ENCODE measurements at regions not wholly inside any gene's neighbourhood (a gene's known extent, or its start where the extent isn't known, plus 50 kb on each side); places are given as distances from the start of the nearest gene placed in this dataset.

DNA sequence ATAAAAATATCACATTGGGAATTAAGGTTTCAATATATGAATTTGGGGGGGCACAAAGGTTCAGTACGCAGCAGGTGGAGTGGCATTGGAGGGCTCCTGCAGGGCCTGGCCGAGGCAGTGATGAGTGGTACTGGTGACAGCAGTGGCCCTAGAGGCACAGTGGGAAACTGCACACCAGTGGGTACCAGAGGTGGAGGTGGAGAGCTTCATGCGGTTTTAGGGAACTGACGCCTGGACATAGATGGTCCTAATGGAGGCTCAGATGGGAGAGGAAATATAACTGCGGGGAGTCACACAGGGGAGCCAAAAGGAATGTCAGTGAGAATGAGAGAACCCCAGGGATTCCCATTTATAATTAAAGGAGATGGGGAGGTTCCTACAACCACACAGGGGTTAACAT is 156.2 kb downstream of the COG6 start:
- Histone ChIP-seq H3F3A (replicated peaks; ENCODE audit: low read depth) (no peaks in the 10 kb centered on the region), H3K36me3 (ENCODE audit: insufficient read depth) (no peaks in the 10 kb centered on the region), H3K27me3 (ENCODE audit: insufficient read depth) (no peaks in the 10 kb centered on the region), H3K79me2 (replicated peaks; ENCODE audit: insufficient read depth) (no peaks in the 10 kb centered on the region), H3K4me1 (ENCODE audit: insufficient read depth) (peaks cover 8% of the 10 kb centered on the region), H3K4me3 (no peak overlapping the region), H3K9me2 (ENCODE audit: insufficient read depth) (no peaks in the 10 kb centered on the region), H2AFZ (no peak overlapping the region), H3K4me2 (no peak overlapping the region), H3K27ac (ENCODE audit: low read depth) (no peak overlapping the region), H4K20me1 (replicated peaks; ENCODE audit: insufficient read depth) (no peaks in the 10 kb centered on the region)
- Mint-ChIP-seq H3K9me3 (no peaks in the 10 kb centered on the region), H3K27ac (no peak overlapping the region), H3K4me1 (peaks cover 17% of the 10 kb centered on the region), H3K36me3 (ENCODE audit: low read depth) (no peaks in the 10 kb centered on the region), H3K4me3 (no peak overlapping the region), H3K27me3 (ENCODE audit: insufficient read depth, low read depth, poor library complexity) (peaks cover 2% of the 10 kb centered on the region)
- DNase-seq (ENCODE audit: low spot score) (peak; percentile 22), ATAC-seq (peak; percentile 72)
- TF ChIP-seq NANOG (IDR thresholded peaks at IDR 0.05; ENCODE audit: borderline replicate concordance) = no peak
- no peak for TF ChIP-seq EZH2phosphoT487 (IDR thresholded peaks at IDR 0.05; ENCODE audit: unreplicated experiment)
- TF ChIP-seq, protein P1, sequence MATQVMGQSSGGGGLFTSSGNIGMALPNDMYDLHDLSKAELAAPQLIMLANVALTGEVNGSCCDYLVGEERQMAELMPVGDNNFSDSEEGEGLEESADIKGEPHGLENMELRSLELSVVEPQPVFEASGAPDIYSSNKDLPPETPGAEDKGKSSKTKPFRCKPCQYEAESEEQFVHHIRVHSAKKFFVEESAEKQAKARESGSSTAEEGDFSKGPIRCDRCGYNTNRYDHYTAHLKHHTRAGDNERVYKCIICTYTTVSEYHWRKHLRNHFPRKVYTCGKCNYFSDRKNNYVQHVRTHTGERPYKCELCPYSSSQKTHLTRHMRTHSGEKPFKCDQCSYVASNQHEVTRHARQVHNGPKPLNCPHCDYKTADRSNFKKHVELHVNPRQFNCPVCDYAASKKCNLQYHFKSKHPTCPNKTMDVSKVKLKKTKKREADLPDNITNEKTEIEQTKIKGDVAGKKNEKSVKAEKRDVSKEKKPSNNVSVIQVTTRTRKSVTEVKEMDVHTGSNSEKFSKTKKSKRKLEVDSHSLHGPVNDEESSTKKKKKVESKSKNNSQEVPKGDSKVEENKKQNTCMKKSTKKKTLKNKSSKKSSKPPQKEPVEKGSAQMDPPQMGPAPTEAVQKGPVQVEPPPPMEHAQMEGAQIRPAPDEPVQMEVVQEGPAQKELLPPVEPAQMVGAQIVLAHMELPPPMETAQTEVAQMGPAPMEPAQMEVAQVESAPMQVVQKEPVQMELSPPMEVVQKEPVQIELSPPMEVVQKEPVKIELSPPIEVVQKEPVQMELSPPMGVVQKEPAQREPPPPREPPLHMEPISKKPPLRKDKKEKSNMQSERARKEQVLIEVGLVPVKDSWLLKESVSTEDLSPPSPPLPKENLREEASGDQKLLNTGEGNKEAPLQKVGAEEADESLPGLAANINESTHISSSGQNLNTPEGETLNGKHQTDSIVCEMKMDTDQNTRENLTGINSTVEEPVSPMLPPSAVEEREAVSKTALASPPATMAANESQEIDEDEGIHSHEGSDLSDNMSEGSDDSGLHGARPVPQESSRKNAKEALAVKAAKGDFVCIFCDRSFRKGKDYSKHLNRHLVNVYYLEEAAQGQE (IDR thresholded peaks at IDR 0.05; ENCODE audit: unreplicated experiment) = no peak
- peak in 1 of 2 experiments; percentile 18; a peak in 1 of 4 replicates for TF ChIP-seq CTCF (conservative IDR thresholded peaks at IDR 0.05; ENCODE audit: low read depth in 2 of 2)
- TF ChIP-seq EZH2 (IDR thresholded peaks at IDR 0.05; ENCODE audit: low read depth, unreplicated experiment) = no peak

DNA sequence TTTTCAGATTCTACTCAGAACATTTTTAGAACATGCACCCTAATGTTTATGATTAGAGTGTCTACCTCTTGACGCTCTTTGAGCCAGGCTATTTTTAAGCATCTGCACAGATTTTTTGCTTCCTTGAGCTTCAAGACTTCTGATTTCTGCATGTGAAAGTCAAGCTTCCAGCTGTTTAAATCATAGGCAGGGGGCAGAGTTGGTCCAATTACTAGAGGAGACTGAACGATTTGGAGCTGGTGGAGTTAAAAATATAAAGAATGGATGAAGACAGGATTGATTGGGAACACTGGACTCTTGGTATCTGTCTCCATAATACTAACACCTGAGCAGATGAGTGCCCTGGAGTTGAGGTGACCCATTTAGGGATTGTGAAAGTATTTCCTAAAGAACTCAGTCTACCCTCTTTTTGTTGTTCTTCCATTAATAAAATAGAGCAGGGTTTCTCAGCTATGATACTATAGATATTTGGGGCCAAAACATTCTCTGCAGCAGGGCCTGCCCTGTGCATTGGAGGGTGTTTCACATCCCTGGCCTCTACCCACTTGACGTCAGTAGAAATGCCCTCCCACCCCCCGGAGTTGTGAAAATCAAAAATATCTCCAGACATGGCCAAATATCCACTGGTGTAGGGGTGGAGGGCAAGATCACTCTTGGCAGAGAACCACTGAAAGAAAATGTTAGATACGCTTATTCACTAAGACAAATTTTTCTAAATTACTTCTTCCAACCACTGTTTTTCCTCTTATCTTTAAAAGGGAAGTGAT is 160.1 kb downstream of the COG6 start:
- Histone ChIP-seq H3K36me3 (ENCODE audit: insufficient read depth) (no peaks in the 10 kb centered on the region), H3K27me3 (ENCODE audit: insufficient read depth) (no peaks in the 10 kb centered on the region), H3K4me3 (no peak overlapping the region), H3F3A (replicated peaks; ENCODE audit: low read depth) (no peaks in the 10 kb centered on the region), H2AFZ (no peak overlapping the region), H3K4me1 (ENCODE audit: insufficient read depth) (peaks cover 8% of the 10 kb centered on the region), H4K20me1 (replicated peaks; ENCODE audit: insufficient read depth) (no peaks in the 10 kb centered on the region), H3K79me2 (replicated peaks; ENCODE audit: insufficient read depth) (no peaks in the 10 kb centered on the region), H3K4me2 (no peak overlapping the region), H3K9me2 (ENCODE audit: insufficient read depth) (no peaks in the 10 kb centered on the region), H3K27ac (ENCODE audit: low read depth) (no peak overlapping the region)
- ATAC-seq (no peak), DNase-seq (ENCODE audit: low spot score) (no peak)
- no peaks in the 10 kb centered on the region for H3K27me3 Mint-ChIP-seq (ENCODE audit: insufficient read depth, low read depth, poor library complexity)
- H3K9me3 Mint-ChIP-seq = no peaks in the 10 kb centered on the region
- H3K4me1 Mint-ChIP-seq = peaks cover 16% of the 10 kb centered on the region
- no peak overlapping the region for H3K4me3 Mint-ChIP-seq
- no peak overlapping the region for H3K27ac Mint-ChIP-seq
- no peaks in the 10 kb centered on the region for H3K36me3 Mint-ChIP-seq (ENCODE audit: low read depth)
- TF ChIP-seq, protein P2, sequence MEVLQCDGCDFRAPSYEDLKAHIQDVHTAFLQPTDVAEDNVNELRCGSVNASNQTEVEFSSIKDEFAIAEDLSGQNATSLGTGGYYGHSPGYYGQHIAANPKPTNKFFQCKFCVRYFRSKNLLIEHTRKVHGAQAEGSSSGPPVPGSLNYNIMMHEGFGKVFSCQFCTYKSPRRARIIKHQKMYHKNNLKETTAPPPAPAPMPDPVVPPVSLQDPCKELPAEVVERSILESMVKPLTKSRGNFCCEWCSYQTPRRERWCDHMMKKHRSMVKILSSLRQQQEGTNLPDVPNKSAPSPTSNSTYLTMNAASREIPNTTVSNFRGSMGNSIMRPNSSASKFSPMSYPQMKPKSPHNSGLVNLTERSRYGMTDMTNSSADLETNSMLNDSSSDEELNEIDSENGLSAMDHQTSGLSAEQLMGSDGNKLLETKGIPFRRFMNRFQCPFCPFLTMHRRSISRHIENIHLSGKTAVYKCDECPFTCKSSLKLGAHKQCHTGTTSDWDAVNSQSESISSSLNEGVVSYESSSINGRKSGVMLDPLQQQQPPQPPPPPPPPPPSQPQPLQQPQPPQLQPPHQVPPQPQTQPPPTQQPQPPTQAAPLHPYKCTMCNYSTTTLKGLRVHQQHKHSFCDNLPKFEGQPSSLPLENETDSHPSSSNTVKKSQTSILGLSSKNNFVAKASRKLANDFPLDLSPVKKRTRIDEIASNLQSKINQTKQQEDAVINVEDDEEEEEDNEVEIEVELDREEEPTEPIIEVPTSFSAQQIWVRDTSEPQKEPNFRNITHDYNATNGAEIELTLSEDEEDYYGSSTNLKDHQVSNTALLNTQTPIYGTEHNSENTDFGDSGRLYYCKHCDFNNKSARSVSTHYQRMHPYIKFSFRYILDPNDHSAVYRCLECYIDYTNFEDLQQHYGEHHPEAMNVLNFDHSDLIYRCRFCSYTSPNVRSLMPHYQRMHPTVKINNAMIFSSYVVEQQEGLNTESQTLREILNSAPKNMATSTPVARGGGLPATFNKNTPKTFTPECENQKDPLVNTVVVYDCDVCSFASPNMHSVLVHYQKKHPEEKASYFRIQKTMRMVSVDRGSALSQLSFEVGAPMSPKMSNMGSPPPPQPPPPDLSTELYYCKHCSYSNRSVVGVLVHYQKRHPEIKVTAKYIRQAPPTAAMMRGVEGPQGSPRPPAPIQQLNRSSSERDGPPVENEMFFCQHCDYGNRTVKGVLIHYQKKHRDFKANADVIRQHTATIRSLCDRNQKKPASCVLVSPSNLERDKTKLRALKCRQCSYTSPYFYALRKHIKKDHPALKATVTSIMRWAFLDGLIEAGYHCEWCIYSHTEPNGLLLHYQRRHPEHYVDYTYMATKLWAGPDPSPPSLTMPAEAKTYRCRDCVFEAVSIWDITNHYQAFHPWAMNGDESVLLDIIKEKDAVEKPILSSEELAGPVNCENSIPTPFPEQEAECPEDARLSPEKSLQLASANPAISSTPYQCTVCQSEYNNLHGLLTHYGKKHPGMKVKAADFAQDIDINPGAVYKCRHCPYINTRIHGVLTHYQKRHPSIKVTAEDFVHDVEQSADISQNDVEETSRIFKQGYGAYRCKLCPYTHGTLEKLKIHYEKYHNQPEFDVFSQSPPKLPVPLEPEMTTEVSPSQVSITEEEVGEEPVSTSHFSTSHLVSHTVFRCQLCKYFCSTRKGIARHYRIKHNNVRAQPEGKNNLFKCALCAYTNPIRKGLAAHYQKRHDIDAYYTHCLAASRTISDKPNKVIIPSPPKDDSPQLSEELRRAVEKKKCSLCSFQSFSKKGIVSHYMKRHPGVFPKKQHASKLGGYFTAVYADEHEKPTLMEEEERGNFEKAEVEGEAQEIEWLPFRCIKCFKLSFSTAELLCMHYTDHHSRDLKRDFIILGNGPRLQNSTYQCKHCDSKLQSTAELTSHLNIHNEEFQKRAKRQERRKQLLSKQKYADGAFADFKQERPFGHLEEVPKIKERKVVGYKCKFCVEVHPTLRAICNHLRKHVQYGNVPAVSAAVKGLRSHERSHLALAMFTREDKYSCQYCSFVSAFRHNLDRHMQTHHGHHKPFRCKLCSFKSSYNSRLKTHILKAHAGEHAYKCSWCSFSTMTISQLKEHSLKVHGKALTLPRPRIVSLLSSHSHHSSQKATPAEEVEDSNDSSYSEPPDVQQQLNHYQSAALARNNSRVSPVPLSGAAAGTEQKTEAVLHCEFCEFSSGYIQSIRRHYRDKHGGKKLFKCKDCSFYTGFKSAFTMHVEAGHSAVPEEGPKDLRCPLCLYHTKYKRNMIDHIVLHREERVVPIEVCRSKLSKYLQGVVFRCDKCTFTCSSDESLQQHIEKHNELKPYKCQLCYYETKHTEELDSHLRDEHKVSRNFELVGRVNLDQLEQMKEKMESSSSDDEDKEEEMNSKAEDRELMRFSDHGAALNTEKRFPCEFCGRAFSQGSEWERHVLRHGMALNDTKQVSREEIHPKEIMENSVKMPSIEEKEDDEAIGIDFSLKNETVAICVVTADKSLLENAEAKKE (CRISPR knock-in tag; IDR thresholded peaks at IDR 0.05) = no peak
- TF ChIP-seq NANOG (IDR thresholded peaks at IDR 0.05; ENCODE audit: borderline replicate concordance) (no peak), STAT1 (IDR thresholded peaks at IDR 0.05; ENCODE audit: unreplicated experiment) (no peak), CREB1 (CRISPR knock-in tag; IDR thresholded peaks at IDR 0.05; ENCODE audit: low read depth) (no peak)

Measured in GM23338 (cell line).